ENCODE measurements at regions not wholly inside any gene's neighbourhood (a gene's known extent, or its start where the extent isn't known, plus 50 kb on each side); places are given as distances from the start of the nearest gene placed in this dataset.

DNA sequence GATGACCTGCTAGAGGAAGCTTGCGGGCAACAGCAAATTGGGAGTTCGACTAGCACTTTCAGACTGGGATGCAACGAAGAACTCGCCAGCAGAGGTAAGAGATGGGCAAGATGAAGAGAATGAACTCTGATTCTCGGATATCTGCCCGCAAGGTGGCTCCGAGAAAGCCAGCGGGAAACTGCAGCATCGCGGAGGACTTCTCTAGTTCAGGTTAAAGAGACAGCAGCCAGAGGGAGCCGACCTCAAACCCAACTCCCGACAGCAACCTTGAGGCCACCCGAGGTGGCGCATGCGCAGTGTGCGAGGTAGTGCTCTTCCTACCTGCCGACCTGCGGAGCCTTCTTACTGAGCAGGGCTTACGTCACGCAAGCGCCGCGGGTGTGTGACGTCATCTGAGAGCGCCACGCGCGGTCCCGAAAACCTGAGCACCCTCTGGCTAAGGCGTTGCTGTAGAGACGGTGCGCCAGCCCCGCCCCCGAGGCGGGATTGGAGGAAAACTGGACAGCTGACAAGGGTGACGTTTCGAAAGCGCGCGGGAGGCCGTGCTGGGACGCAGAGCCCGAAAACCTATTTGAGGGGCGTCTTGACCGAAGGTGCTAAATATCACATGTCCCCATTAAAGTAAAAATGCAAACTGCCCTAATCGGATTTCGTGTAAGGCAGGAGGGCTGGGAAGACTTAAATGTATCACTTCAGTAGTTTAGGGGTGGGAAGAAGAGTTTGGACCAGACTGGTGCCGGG lies 110.5 kb upstream of the SLC25A33 start:
- ChIA-PET CTCF (interaction anchor here (1.3 to 2.3 kb wide), 2 partner anchors 11 to 62 kb away, joined by 3 to 5 read pairs; no protein-coding TSS in a partner anchor), POLR2A (interaction anchor here (1.0 to 1.4 kb wide), 4 partner anchors 10 to 108 kb away, joined by 3 to 4 read pairs (median 3); no protein-coding TSS in a partner anchor)
- no peak for TF ChIP-seq ZFP36 (IDR thresholded peaks at IDR 0.05; ENCODE audit: borderline replicate concordance, partially characterized antibody)
- TF ChIP-seq FOSL2 (IDR thresholded peaks at IDR 0.05), result no peak
- TF ChIP-seq FOSL2 (CRISPR knock-in tag; IDR thresholded peaks at IDR 0.05), result peak; percentile 84
- TF ChIP-seq HOXB13 (CRISPR knock-in tag; IDR thresholded peaks at IDR 0.05; ENCODE audit: low read depth), result no peak
- peak; percentile 73; the same call in 1 of the 2 replicates for TF ChIP-seq RFX5 (IDR thresholded peaks at IDR 0.05)
- TF ChIP-seq SREBF2 (IDR thresholded peaks at IDR 0.05), result no peak
- TF ChIP-seq, protein P1, sequence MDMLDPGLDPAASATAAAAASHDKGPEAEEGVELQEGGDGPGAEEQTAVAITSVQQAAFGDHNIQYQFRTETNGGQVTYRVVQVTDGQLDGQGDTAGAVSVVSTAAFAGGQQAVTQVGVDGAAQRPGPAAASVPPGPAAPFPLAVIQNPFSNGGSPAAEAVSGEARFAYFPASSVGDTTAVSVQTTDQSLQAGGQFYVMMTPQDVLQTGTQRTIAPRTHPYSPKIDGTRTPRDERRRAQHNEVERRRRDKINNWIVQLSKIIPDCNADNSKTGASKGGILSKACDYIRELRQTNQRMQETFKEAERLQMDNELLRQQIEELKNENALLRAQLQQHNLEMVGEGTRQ (IDR thresholded peaks at IDR 0.05), result peak; percentile 88
- TF ChIP-seq, protein P2, sequence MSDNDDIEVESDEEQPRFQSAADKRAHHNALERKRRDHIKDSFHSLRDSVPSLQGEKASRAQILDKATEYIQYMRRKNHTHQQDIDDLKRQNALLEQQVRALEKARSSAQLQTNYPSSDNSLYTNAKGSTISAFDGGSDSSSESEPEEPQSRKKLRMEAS (IDR thresholded peaks at IDR 0.05), result peak; percentile 89
- TF ChIP-seq, protein P3, sequence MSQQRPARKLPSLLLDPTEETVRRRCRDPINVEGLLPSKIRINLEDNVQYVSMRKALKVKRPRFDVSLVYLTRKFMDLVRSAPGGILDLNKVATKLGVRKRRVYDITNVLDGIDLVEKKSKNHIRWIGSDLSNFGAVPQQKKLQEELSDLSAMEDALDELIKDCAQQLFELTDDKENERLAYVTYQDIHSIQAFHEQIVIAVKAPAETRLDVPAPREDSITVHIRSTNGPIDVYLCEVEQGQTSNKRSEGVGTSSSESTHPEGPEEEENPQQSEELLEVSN (IDR thresholded peaks at IDR 0.05; ENCODE audit: borderline replicate concordance, low read depth), result peak; percentile 96
- peak; percentile 52; the same call in 1 of the 2 replicates for TF ChIP-seq KDM5A (IDR thresholded peaks at IDR 0.05)
- TF ChIP-seq MYC (IDR thresholded peaks at IDR 0.05; ENCODE audit: borderline replicate concordance, low read length), result 0 out of 2 replicates have a peak, but pooled peaks have one; percentile 50
- TF ChIP-seq POLR2AphosphoS2 (conservative IDR thresholded peaks at IDR 0.05; ENCODE audit: low read length), result no peak
- TF ChIP-seq POLR2A (IDR thresholded peaks at IDR 0.05; ENCODE audit: low read length), result peak; percentile 62
- TF ChIP-seq PHF8 (IDR thresholded peaks at IDR 0.05; ENCODE audit: borderline replicate concordance, low read depth), result 0 out of 2 replicates have a peak, but pooled peaks have one; percentile 15
- TF ChIP-seq RAD21 (conservative IDR thresholded peaks at IDR 0.05 in 1 of 2, IDR thresholded peaks at IDR 0.05 in 1 of 2), result peak in 1 of 2 experiments; percentile 22; a peak in 1 of 5 replicates
- no peak for TF ChIP-seq MAFK (IDR thresholded peaks at IDR 0.05; ENCODE audit: partially characterized antibody)
- no peak for TF ChIP-seq HDAC2 (IDR thresholded peaks at IDR 0.05)
- no peak for TF ChIP-seq FOSB (CRISPR knock-in tag; IDR thresholded peaks at IDR 0.05)
- TF ChIP-seq JUN (IDR thresholded peaks at IDR 0.05), result 0 out of 5 replicates have a peak, but pooled peaks have one; percentile 22 to 23
- H3K9me3 ChIP-seq, result no peaks in the 10 kb centered on the region
- H3K27ac ChIP-seq, result peak overlapping the region; percentile 73 to 80
- WGBS (ENCODE audit: missing lambda C conversion rate), result 14% methylated on average over 23 of the region's 48 CpGs
- ATAC-seq, result peak; percentile 92 to 97
- H3K4me2 ChIP-seq, result peak overlapping the region; percentile 88
- DNase-seq (ENCODE audit: low read depth in 1 of 2, low spot score in 1 of 2), result peak; percentile 87 to 99
- H3K4me3 ChIP-seq, result peak overlapping the region; percentile 52
- FAIRE-seq, result no peak
- H3K4me1 ChIP-seq, result peaks cover 11% of the 10 kb centered on the region; the same call in 2 of the 3 replicates

DNA sequence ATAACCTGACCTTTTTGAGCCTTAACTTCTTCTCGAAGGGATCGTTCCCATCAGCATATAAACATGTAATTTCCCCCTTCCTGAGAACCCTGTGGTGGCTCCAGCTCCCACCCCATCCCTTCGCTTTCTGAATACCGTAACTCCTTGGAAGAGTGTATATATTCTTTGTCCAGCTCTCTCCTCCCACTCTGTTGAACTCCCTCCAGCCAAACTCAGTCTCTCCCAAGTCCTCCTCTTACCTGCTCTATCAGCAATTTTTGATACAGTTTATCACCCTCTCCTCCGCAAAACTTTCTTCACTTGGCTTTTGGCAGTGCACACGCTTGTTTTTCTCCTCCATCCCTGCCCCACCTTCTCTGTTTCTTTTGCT lies 109.9 kb upstream of the SLC25A33 start:
- Histone ChIP-seq H3K27ac (peak overlapping the region; percentile 71 to 80), H3K4me2 (peak overlapping the region; percentile 88), H3K4me1 (peaks cover 11% of the 10 kb centered on the region), H3K9me3 (no peaks in the 10 kb centered on the region), H3K4me3 (peak overlapping the region; percentile 52)
- no peak for FAIRE-seq
- DNase-seq (ENCODE audit: low read depth in 1 of 2, low spot score in 1 of 2), result no peak
- 59% methylated on average over 6 of the region's 6 CpGs for WGBS (ENCODE audit: missing lambda C conversion rate)
- TF ChIP-seq PHF8 (IDR thresholded peaks at IDR 0.05; ENCODE audit: borderline replicate concordance, low read depth) (0 out of 2 replicates have a peak, but pooled peaks have one; percentile 9), TFCP2L1 (CRISPR knock-in tag; IDR thresholded peaks at IDR 0.05) (no peak)
- ChIA-PET POLR2A (interaction anchor here (1.0 to 1.4 kb wide), 4 partner anchors 9 to 108 kb away, joined by 3 to 4 read pairs (median 3); no protein-coding TSS in a partner anchor), CTCF (interaction anchor here (1.3 to 2.3 kb wide), 2 partner anchors 10 to 62 kb away, joined by 3 to 5 read pairs; no protein-coding TSS in a partner anchor)
- peak in 1 of 2 experiments; percentile 15; a peak in 2 of 6 replicates for ATAC-seq
